T-helper 2 cell treated with Interferon-gamma antibody and Interleukin-4, amounts not matched to agents 5 μg/mL and 100 μg/mL, for 36 hours (primary cell): ENCODE measurements at regions not wholly inside any gene's neighbourhood (a gene's known extent, or its start where the extent isn't known, plus 50 kb on each side); places are given as distances from the start of the nearest gene placed in this dataset.
"Not testable (repeated sequence)": the region's sequence is repeated elsewhere in the genome, so short reads cannot be mapped to it uniquely, and the experiment has no call there.

Experiments
- DNase-seq: peaks from one replicate; pipeline ENCODE4 v3.0.0; 2021; ENCODE audit warnings: low spot score
- H3K27ac Mint-ChIP-seq: one replicate; pipeline ENCODE4 v1.8.0; 2021; ENCODE audit warnings: mild to moderate bottlenecking, mixed read lengths
- H3K27me3 Mint-ChIP-seq: one replicate; pipeline ENCODE4 v1.8.0; 2021; ENCODE audit warnings: low read depth, mixed read lengths
- H3K36me3 Mint-ChIP-seq: one replicate; pipeline ENCODE4 v1.8.0; 2021; ENCODE audit warnings: low read depth, mixed read lengths
- H3K4me1 Mint-ChIP-seq: one replicate; pipeline ENCODE4 v1.8.0; 2021; ENCODE audit warnings: low read depth, mixed read lengths
- H3K4me3 Mint-ChIP-seq: one replicate; pipeline ENCODE4 v1.8.0; 2022; ENCODE audit warnings: mild to moderate bottlenecking, moderate library complexity, mixed read lengths
- H3K9me3 Mint-ChIP-seq: one replicate; pipeline ENCODE4 v1.8.0; 2021; ENCODE audit warnings: mixed read lengths

DNA sequence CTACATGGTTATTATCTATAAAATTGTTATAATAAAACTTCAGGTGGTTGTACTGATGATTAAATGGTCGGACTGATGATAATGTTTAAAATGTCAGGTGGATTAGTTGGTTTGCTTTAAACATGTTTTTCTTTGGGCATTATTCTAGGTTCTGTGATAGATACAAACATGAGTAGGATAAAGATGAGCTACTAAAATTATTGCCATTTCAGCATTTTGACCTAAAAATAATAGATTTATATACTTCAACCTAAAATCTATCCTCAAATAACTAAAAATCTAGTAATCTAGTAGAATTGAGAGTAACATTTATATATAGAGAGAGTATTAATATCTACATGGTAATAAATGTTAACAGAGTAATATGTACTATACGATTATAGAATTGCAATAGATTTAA is 241.7 kb upstream of the CDH8 start:
- Mint-ChIP-seq H3K4me1 (no peaks in the 10 kb centered on the region), H3K27ac (no peak overlapping the region), H3K36me3 (no peaks in the 10 kb centered on the region), H3K27me3 (no peaks in the 10 kb centered on the region), H3K9me3 (peaks cover 53% of the 10 kb centered on the region), H3K4me3 (no peak overlapping the region)
- no peak for DNase-seq

DNA sequence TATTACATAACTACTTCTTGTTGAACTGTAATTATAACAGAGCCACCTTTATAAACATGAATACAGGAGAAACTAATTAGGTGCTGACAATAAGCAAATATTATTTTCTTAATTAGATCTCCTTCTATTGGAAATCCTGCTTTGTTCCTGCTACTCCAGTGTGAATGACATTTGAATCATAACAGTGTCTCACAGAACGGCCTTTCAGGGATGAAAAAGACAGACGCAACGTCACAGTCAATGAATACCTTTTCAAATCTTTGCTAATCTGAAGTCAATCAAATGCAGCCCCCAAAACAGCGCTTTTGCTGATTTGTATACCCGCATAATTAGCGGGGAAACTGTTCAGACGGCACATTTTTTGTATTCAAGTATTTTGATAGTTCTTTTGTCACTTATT is 240.4 kb upstream of the CDH8 start:
- Mint-ChIP-seq H3K4me1 (no peaks in the 10 kb centered on the region), H3K9me3 (peaks cover 61% of the 10 kb centered on the region), H3K4me3 (no peak overlapping the region), H3K36me3 (no peaks in the 10 kb centered on the region), H3K27me3 (no peaks in the 10 kb centered on the region), H3K27ac (no peak overlapping the region)
- DNase-seq: no peak

DNA sequence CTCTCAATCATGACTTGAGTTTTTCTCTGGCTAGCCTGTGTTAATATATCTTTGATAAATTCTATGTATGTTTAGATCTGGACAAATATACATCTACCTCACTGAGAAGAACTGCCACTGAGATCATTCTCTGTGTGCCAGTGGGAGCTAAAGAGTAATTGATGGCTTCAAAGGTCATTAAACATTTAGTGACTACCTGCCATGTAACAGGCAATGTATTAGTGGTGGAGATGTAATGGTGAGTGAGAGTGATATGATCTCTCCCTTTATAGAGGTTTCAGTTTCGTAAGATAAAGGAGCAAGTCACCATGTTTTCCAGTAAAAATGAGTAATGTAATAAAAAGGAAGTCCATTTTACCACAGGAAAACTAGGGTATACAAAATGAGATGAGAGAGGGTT is 235.8 kb upstream of the CDH8 start:
- Mint-ChIP-seq H3K27me3 (no peaks in the 10 kb centered on the region), H3K27ac (no peak overlapping the region), H3K36me3 (no peaks in the 10 kb centered on the region), H3K4me1 (no peaks in the 10 kb centered on the region), H3K4me3 (no peak overlapping the region), H3K9me3 (peaks cover 62% of the 10 kb centered on the region)
- DNase-seq: no peak

DNA sequence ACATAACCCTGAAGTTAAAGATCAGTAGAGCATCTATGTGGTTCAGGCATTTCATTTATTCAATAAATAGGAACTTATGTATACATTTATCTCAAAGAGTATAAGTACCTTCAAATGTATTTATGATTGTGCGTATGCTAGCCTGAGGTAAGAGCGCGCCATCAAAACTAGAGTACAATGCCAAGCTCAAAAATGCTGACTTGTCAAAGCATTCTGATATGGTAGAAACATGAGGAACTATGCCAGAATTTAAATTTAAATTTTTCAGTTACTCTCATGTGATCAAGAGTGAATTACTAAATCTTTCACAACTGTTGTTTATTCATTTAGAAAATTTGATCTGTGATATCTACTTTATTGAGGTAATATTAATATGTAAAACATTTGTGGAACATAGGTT is 225.5 kb upstream of the CDH8 start:
- peaks cover 29% of the 10 kb centered on the region for H3K9me3 Mint-ChIP-seq
- H3K27me3 Mint-ChIP-seq: no peaks in the 10 kb centered on the region
- DNase-seq: no peak
- no peak overlapping the region for H3K4me3 Mint-ChIP-seq
- H3K36me3 Mint-ChIP-seq: no peaks in the 10 kb centered on the region
- no peak overlapping the region for H3K27ac Mint-ChIP-seq
- H3K4me1 Mint-ChIP-seq: no peaks in the 10 kb centered on the region

DNA sequence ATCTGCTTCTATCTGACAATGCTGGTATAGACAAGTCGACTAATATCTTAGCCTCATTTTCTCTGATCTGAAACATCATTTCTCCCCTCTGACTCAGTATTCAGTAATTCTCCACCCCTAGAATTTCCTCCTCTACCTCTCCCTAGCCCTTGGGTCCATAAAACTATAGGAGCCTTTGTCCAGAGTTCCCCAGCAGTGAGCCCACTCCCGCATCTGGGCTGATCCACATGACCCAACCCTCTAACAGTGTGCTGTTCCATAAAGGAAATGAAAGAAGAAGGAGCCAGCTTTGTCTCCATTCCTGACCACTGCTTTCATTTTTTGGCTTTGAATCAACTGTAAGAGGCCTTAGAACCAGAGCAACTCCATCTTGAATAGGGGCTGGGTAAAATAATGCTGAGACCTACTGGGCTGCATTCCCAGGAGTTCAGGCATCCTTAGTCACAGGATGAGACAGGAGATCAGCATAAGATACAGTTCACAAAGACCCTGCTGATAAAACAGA is 222.7 kb upstream of the CDH8 start:
- not testable (repeated sequence) for H3K27ac Mint-ChIP-seq, H3K27me3 Mint-ChIP-seq, DNase-seq, H3K4me3 Mint-ChIP-seq, H3K4me1 Mint-ChIP-seq, H3K36me3 Mint-ChIP-seq
- peaks cover 15% of the 10 kb centered on the region for H3K9me3 Mint-ChIP-seq

DNA sequence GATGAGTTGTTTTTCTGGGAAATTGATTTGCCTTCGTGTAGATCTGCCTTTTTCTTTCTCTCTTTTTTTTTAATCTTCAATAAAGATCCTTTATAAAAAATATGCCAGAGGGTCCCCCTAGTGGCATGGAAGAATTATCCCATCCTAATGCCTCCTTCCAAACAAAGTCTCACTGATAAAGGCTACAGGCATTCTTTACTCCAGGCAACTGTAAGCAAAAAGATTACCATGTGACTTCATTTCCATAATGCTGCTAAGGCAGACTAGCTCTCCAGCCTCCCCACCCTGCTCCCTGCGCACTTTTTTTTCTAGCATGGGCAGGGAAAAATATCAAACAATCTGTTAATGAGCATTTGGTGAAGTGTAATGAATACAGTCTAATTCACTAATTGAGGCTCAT is 220.2 kb upstream of the CDH8 start:
- Mint-ChIP-seq H3K27ac (no peak overlapping the region), H3K4me3 (no peak overlapping the region), H3K4me1 (no peaks in the 10 kb centered on the region), H3K36me3 (no peaks in the 10 kb centered on the region), H3K27me3 (no peaks in the 10 kb centered on the region), H3K9me3 (peaks cover 17% of the 10 kb centered on the region)
- no peak for DNase-seq

DNA sequence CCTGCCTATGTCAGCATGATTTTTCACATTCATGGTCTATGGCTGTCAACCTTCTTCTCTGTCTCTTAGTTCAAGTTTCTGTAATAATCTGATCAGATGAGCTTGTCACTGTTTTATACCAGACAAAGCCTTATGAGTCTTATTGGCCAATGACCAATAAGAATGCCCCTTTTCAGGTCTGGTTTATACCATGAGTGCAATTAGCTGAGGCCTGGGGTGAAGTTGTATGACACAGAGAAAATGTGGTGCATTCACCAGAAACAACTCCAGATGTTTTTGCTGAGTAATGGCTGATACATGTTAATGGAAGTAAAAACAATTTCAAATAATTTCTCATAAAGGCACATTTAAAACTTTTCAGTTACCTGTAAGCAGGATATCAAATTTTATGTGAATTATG is 218.6 kb upstream of the CDH8 start:
- H3K27me3 Mint-ChIP-seq: no peaks in the 10 kb centered on the region
- DNase-seq: no peak
- H3K9me3 Mint-ChIP-seq: peaks cover 22% of the 10 kb centered on the region
- no peak overlapping the region for H3K27ac Mint-ChIP-seq
- no peaks in the 10 kb centered on the region for H3K4me1 Mint-ChIP-seq
- no peaks in the 10 kb centered on the region for H3K36me3 Mint-ChIP-seq
- H3K4me3 Mint-ChIP-seq: no peak overlapping the region

DNA sequence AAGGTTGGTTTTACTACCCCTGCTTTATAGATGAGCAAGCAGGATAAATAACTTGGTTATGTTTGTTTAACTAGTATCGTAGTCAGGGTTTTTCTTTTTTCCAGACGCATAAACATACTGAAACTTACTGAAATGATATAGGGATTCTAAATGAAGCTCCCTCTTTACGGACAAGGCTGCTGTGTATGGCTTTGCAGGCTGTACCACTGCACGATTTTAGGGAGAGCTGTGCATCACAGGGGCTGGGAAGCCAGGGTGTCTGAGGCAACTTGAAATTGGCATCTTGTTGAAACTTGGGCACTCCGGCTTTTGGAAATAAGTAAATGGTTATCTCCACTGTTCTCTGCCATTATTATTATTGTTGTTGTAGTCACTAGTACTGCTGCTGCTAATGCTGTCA is 218.1 kb upstream of the CDH8 start:
- H3K27ac Mint-ChIP-seq: no peak overlapping the region
- no peak for DNase-seq
- H3K4me1 Mint-ChIP-seq: no peaks in the 10 kb centered on the region
- no peak overlapping the region for H3K4me3 Mint-ChIP-seq
- peaks cover 22% of the 10 kb centered on the region for H3K9me3 Mint-ChIP-seq
- no peaks in the 10 kb centered on the region for H3K27me3 Mint-ChIP-seq
- no peaks in the 10 kb centered on the region for H3K36me3 Mint-ChIP-seq

DNA sequence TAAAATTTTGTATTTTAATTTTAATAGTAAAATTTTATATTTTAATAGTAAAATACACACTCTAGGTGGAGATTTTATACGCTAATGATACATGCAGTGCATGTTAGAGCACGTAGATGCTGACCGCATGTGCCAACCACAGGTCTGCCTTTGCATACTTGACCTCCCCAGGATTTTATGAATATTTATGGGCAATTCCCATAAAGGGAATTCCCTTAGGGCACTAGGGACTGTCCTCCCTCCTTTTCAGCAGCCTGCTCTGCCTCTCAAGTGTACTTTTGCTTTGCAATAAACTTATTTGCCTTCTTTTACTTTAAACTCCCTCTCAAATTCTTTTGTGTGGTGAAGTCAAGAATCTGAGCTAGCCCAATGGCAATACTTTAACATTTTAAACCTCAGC is 217.7 kb upstream of the CDH8 start:
- DNase-seq: no peak
- Mint-ChIP-seq H3K27me3 (no peaks in the 10 kb centered on the region), H3K4me1 (no peaks in the 10 kb centered on the region), H3K4me3 (no peak overlapping the region), H3K9me3 (peaks cover 26% of the 10 kb centered on the region), H3K36me3 (no peaks in the 10 kb centered on the region), H3K27ac (no peak overlapping the region)

DNA sequence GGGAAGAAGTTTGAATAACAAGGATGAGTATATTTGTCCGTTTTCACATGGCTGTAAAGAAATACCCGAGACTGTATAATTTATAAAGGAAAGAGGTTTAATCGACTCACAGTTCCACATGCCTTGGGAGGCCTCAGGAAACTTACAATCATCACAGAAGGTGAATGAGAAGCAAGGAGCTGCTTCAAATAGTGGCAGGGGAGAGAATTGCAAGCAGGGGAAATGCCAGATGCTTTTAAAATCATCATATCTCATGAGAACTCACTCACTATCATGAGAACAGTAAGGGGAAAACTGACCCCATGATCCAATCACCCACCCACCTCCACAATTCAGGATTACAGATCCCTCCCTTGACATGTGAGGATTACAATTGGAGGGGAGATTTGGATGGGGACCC is 212.8 kb upstream of the CDH8 start:
- DNase-seq: no peak
- Mint-ChIP-seq H3K36me3 (no peaks in the 10 kb centered on the region), H3K27ac (no peak overlapping the region), H3K9me3 (peaks cover 50% of the 10 kb centered on the region), H3K27me3 (no peaks in the 10 kb centered on the region), H3K4me3 (no peak overlapping the region), H3K4me1 (no peaks in the 10 kb centered on the region)

DNA sequence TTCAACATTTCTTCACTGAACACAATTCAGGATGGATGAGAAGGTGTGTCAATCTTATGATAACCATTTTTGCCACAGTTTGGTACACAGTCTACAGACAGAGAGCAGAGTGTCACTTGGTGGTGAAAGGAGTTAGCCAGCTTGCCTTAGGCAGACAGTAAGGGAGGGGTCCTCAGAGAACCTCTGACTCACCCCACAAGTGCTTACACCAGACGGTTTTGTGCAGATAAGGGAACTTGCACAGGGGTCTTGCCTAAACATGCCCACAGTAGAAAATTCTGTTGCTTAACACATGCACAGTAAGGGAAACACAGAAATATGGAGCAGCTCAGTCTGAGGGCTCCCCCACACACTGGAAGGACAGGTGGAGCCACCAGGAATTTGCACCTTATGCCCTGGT is 204.5 kb upstream of the CDH8 start:
- Mint-ChIP-seq H3K36me3 (no peaks in the 10 kb centered on the region), H3K27ac (no peak overlapping the region), H3K27me3 (no peaks in the 10 kb centered on the region), H3K4me1 (no peaks in the 10 kb centered on the region), H3K9me3 (peaks cover 27% of the 10 kb centered on the region), H3K4me3 (no peak overlapping the region)
- DNase-seq: no peak

DNA sequence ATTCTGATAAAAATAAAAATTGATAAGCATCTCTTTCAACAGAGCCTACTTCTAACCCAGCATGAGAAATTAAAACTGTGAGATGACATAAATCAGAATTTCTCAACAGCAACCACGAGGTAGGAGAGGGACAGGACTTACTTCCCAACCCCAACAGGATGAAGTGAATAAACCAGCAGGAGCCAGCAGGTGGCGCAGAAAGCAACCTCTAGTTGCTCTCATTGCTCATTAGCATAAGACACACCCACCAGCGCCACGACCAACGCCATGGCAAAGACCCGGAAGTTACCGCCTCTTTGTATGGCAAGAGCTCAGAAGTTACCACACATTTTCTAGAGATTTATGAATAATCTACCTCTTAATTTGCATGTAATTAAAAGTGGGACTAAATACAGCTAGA is 189.4 kb upstream of the CDH8 start:
- H3K4me1 Mint-ChIP-seq: no peaks in the 10 kb centered on the region
- H3K27me3 Mint-ChIP-seq: no peaks in the 10 kb centered on the region
- DNase-seq: peak; percentile 3
- H3K9me3 Mint-ChIP-seq: peaks cover 25% of the 10 kb centered on the region
- no peaks in the 10 kb centered on the region for H3K36me3 Mint-ChIP-seq
- H3K27ac Mint-ChIP-seq: no peak overlapping the region
- no peak overlapping the region for H3K4me3 Mint-ChIP-seq

DNA sequence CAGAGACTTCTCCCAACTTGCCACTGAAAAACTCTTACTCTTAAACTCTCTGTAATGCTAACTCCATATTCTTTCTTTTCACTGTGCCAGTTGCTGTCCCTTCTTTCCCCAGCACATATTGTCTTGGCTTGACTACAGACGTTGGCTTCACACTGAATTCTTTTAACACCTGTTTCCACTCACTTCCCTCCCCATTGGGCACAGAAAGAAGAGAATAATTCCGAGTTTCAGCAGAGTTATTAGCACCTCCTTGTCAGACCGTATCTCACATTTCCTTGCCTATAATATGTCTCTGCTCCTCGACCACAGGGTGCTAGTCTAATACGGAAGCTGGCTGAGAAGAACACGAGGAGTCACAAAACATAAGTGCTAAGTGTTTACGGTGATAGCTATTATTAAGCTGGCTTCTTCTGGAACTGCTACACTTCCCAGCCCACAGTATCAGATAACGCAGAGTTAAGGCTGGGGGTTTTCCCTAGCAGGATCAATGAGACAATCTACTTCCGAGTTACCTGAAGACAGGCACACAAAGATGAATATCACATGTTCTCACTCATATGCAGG is 188.5 kb upstream of the CDH8 start:
- Mint-ChIP-seq H3K27ac (no peak overlapping the region), H3K4me3 (no peak overlapping the region), H3K36me3 (no peaks in the 10 kb centered on the region), H3K27me3 (no peaks in the 10 kb centered on the region), H3K9me3 (peaks cover 29% of the 10 kb centered on the region), H3K4me1 (no peaks in the 10 kb centered on the region)
- no peak for DNase-seq

DNA sequence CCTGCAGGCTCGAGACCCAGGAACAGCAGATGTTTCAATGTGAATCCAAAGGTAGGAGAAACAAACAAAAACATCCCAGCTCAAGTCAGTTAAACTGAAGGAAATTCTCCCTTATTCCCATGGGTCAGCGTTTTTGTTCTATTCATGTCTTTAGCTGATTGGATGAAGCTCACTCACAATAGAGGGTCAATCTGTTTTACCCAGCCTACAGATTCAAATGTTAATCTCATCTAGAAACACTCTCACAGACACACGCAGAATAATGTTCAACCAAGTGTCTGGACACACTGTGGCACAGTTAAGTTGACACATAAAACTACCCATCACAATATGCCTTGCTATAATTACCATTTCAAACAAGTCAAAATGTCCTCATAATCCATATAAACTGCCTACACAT is 180.6 kb upstream of the CDH8 start:
- peaks cover 38% of the 10 kb centered on the region for H3K9me3 Mint-ChIP-seq
- no peak overlapping the region for H3K27ac Mint-ChIP-seq
- DNase-seq: no peak
- H3K27me3 Mint-ChIP-seq: no peaks in the 10 kb centered on the region
- no peaks in the 10 kb centered on the region for H3K36me3 Mint-ChIP-seq
- H3K4me3 Mint-ChIP-seq: no peak overlapping the region
- no peaks in the 10 kb centered on the region for H3K4me1 Mint-ChIP-seq

DNA sequence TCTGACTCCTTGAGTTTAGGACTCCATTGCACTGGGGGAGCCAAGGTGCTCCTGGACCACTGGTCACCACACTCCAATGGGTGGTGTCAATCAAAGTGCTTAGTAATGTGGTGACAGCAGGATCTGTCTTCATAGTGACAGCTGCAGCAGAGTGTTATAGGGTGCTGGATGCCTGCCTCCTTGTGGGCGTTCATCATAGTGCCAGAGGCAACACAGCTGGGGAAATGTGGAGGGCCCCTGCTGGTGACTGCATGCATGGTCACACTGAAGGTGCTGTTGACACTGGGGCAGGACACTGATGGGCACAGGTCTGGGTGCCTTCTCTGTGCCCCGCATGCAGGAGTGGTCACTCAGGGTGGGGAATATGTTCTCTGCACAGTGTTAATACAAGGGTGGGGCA is 177.5 kb upstream of the CDH8 start:
- DNase-seq: no peak
- Mint-ChIP-seq H3K36me3 (no peaks in the 10 kb centered on the region), H3K4me1 (no peaks in the 10 kb centered on the region), H3K27me3 (no peaks in the 10 kb centered on the region), H3K27ac (no peak overlapping the region), H3K4me3 (no peak overlapping the region), H3K9me3 (peaks cover 51% of the 10 kb centered on the region)
